K562 (cell line): ENCODE measurements at regions not wholly inside any gene's neighbourhood (a gene's known extent, or its start where the extent isn't known, plus 50 kb on each side); places are given as distances from the start of the nearest gene placed in this dataset.

Source experiments
- HCFC1 ChIP-seq: IDR thresholded peaks from 2 replicates; pipeline ENCODE4 v1.6.1; 2012; ENCODE audit warnings: low read depth, low read length, improper control_type of control experiment
- HNRNPLL ChIP-seq: fragments of 200-400 bp; formaldehyde crosslinking; IDR thresholded peaks from 2 replicates; pipeline ENCODE4 v1.6.1; 2017; ENCODE audit warnings: low read length, low read depth, mild to moderate bottlenecking; ENCODE audit not compliant: poor library complexity, severe bottlenecking
- PHF8 ChIP-seq: fragments of 200-600 bp; sonication (generic); IDR thresholded peaks from 2 replicates; pipeline ENCODE4 v1.6.1; 2012; ENCODE audit warnings: mixed run types, mild to moderate bottlenecking, inconsistent platforms, low read length, moderate library complexity, borderline replicate concordance
- POLR2AphosphoS5 ChIP-seq: IDR thresholded peaks from 2 replicates; pipeline ENCODE4 v1.6.1; 2011; ENCODE audit warnings: mild to moderate bottlenecking, low read depth, low read length, moderate library complexity; ENCODE audit not compliant: control insufficient read depth, insufficient read depth
- RAD21 ChIP-seq, 2 experiments: fragments of 250-450 bp in 1 of 2; fragments of 450-650 bp in 1 of 2; sonication (Bioruptor Pico) in 1 of 2; formaldehyde crosslinking in 1 of 2; IDR thresholded peaks in 1 of 2; conservative IDR thresholded peaks in 1 of 2; 2 replicates each; pipeline versions ENCODE4 v1.4.0 to v1.8.0; 2020 to 2022; ENCODE audit warnings: mild to moderate bottlenecking in 2 of 2, moderate library complexity in 1 of 2
- SP1 ChIP-seq: sonication (generic); formaldehyde crosslinking; IDR thresholded peaks from 2 replicates; pipeline ENCODE4 v1.8.1; 2022; ENCODE audit warnings: mild to moderate bottlenecking, missing genetic modification reagents
- TF ChIP-seq, protein P1 (sequence below): fragments of 450-650 bp; conservative IDR thresholded peaks from 2 replicates; pipeline ENCODE4 v1.6.1; 2016; ENCODE audit warnings: missing genetic modification characterization, low read depth, mild to moderate bottlenecking, missing compliant biosample characterization, moderate library complexity
- TF ChIP-seq, protein P2 (sequence below), 3 experiments: IDR thresholded peaks in 2 of 3; conservative IDR thresholded peaks in 1 of 3; 2 replicates each; pipeline ENCODE4 v1.5.1; 2011 to 2012; ENCODE audit warnings: low read length in 3 of 3, mild to moderate bottlenecking in 3 of 3, control low read depth in 2 of 3, improper control_type of control experiment in 1 of 3, inconsistent platforms in 1 of 3, low read depth in 1 of 3, mixed read lengths in 1 of 3, moderate library complexity in 1 of 3; ENCODE audit not compliant: insufficient read depth in 2 of 3

DNA sequence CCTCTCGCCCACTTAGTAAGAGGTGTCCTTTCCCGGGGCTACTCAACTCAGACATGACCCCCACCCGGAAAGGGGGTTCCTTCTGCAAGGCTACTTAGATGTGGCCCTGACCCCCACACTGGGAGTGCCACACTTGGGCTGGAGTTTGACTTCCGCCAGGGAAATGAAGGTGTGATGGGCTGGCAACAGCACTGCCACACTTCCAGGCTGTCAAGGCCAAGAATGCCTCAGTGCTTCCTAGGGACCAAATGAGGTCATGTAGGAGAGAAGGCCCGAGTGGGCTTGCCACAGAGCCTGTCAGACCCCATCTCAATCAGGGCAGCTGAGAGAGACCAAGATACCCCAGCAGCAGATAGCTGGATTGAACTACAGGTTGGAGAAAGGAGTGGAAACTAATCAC is 55.5 kb downstream of the DRD1 start:
- TF ChIP-seq POLR2AphosphoS5 (no peak), RAD21 (CRISPR knock-in tag; conservative IDR thresholded peaks at IDR 0.05 in 1 of 2, IDR thresholded peaks at IDR 0.05 in 1 of 2) (no peak), SP1 (CRISPR knock-in tag) (no peak), HCFC1 (no peak), PHF8 (no peak), HNRNPLL (no peak)
- TF ChIP-seq, protein P1, sequence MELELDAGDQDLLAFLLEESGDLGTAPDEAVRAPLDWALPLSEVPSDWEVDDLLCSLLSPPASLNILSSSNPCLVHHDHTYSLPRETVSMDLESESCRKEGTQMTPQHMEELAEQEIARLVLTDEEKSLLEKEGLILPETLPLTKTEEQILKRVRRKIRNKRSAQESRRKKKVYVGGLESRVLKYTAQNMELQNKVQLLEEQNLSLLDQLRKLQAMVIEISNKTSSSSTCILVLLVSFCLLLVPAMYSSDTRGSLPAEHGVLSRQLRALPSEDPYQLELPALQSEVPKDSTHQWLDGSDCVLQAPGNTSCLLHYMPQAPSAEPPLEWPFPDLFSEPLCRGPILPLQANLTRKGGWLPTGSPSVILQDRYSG, result no peak
- TF ChIP-seq, protein P2, sequence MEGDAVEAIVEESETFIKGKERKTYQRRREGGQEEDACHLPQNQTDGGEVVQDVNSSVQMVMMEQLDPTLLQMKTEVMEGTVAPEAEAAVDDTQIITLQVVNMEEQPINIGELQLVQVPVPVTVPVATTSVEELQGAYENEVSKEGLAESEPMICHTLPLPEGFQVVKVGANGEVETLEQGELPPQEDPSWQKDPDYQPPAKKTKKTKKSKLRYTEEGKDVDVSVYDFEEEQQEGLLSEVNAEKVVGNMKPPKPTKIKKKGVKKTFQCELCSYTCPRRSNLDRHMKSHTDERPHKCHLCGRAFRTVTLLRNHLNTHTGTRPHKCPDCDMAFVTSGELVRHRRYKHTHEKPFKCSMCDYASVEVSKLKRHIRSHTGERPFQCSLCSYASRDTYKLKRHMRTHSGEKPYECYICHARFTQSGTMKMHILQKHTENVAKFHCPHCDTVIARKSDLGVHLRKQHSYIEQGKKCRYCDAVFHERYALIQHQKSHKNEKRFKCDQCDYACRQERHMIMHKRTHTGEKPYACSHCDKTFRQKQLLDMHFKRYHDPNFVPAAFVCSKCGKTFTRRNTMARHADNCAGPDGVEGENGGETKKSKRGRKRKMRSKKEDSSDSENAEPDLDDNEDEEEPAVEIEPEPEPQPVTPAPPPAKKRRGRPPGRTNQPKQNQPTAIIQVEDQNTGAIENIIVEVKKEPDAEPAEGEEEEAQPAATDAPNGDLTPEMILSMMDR (IDR thresholded peaks at IDR 0.05 in 2 of 3, conservative IDR thresholded peaks at IDR 0.05 in 1 of 3; ENCODE audit: insufficient read depth in 2 of 3, low read depth in 1 of 3, low read length in 3 of 3), result no peak
